Keratinocyte (primary cell): ENCODE measurements at regions not wholly inside any gene's neighbourhood (a gene's known extent, or its start where the extent isn't known, plus 50 kb on each side); places are given as distances from the start of the nearest gene placed in this dataset.

Source experiments
- CTCF ChIP-seq, 3 experiments: IDR thresholded peaks in 1 of 3; conservative IDR thresholded peaks in 1 of 3; optimal IDR thresholded peaks in 1 of 3; 2 replicates in 2 of 3; 3 replicates in 1 of 3; pipeline versions ENCODE3 to v1.5.1; 2011; ENCODE audit warnings: low read length in 3 of 3, mild to moderate bottlenecking in 3 of 3, moderate library complexity in 2 of 3, control low read depth in 1 of 3, inconsistent platforms in 1 of 3; ENCODE audit not compliant: insufficient read depth in 2 of 3; ENCODE audit errors: extremely low read depth in 1 of 3
- EZH2 ChIP-seq: IDR thresholded peaks from one replicate; pipeline ENCODE4 v1.6.1; 2012; ENCODE audit warnings: inconsistent platforms, mild to moderate bottlenecking, low read length, moderate library complexity

GRCh38 chr7:48811071-48811470, 113.3 kb upstream of the CDC14C start:
- TF ChIP-seq CTCF (optimal IDR thresholded peaks at IDR 0.05 in 1 of 3, IDR thresholded peaks at IDR 0.05 in 1 of 3, conservative IDR thresholded peaks at IDR 0.05 in 1 of 3; ENCODE audit: extremely low read depth in 1 of 3, insufficient read depth in 2 of 3, low read length in 3 of 3) (no peak), EZH2 (no peak)
